CD4-positive, alpha-beta T cell treated with Interleukin-21 for 1 hour (primary cell): ENCODE measurements at regions not wholly inside any gene's neighbourhood (a gene's known extent, or its start where the extent isn't known, plus 50 kb on each side); places are given as distances from the start of the nearest gene placed in this dataset.

Experiments
- DNase-seq: peaks from one replicate; pipeline ENCODE4 v3.0.0-alpha.2; 2020

DNA sequence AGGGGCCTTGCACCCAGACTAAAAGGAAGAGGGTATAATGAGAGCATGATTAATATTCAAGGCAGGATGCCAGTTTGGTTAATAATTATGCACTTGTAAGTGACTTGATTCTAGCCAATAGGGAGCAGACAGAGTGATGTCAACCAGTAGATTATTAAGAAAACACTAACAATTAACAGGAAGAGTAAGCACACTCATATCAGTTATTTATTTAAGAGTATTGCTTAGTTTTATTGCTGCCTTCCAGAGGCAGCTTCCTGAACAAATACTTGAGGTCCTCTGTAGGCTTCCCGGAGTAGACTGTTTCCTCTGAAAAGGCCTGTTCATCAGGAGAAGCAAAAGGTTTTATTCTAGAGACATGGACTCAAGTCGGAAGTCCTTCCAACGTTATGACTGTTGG lies 129.1 kb upstream of the AFF2 start:
- no peak for DNase-seq

DNA sequence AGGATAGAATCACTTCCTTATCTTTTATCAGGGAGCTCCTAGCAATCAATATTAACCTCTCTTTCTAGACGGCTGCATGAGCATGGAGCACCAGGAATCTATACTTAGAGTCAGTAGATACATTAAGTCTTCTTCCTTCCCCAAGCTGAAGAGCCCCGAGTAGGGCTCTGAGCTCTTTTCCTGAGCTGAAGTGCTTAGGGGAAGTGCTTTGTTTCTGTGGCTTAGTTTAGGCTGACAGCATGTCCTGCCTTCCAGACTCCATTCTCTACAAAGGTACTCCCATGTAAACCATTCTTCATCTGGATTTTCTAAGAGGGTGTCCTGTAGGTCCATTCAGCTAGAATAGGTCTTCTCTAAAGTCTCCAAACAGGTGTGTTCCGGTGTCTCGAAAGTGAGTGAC lies 127.5 kb upstream of the AFF2 start:
- DNase-seq = no peak

GRCh38 chrX:148376342-148376741 lies 124.1 kb upstream of the AFF2 start:
- DNase-seq = no peak

DNA sequence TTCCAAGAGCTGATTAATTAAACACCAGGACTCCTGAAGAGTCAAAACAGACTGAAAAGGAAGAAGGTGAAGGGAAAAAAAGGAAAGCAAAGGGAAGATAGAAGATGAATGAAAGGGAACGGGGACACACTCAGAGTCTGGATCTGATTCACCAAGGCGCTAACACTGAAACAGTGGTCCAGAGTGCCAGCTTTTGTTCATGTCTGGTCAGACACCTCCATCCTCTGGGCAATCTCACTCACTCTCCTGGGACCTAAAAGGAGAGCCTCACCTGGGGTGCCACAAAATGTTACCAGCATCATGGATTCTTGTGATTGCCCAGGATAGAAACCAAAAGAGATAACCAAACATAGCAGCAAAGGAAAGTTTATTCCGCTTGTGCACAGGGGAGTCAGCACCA lies 120.3 kb upstream of the AFF2 start:
- DNase-seq = no peak

GRCh38 chrX:148380650-148381561 lies 119.5 kb upstream of the AFF2 start:
- peak; percentile 67 for DNase-seq

GRCh38 chrX:148381603-148382002 lies 118.8 kb upstream of the AFF2 start:
- DNase-seq = peak; percentile 22

DNA sequence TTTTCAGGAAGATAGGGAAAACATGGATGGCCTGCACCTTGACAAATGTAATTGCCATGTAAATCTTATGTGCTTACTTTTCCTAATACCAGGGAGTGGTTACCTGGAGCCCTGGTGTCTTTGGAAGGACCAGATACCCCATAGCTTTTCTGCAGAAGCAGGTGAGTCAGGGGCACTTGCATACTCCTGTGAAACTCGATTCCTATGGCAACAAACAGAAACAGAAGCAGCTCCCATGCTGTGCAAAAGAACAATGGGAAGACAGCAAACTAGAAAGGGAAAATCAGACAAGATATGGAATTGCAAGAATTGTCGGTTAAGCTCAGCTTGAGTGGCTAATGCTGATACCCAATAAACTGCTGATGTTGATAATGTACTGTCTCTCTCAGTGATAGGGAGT lies 117.4 kb upstream of the AFF2 start:
- DNase-seq = no peak

DNA sequence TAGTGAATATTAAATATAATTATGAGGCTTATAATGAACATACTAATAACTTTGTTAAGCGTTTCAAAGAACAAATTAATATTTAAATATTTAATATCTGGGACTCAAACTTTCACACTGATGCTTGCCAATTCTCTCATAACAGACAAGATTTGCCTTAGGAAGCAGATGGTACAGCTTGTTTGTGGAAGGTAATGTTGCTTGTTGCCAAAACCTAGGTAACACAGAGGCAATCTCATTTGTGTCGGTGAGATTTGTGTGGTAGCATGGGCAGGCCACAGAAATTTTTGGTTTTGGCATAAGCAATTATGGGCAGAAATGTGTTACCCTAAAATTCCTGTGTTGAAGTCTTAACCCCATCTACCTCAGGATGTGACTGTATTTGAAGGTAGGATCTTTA lies 114.9 kb upstream of the AFF2 start:
- no peak for DNase-seq

GRCh38 chrX:148389629-148390028 lies 110.8 kb upstream of the AFF2 start:
- no peak for DNase-seq

- no peak for DNase-seq
These were observed 88.4 kb upstream of the AFF2 start for GRCh38 chrX:148412006-148412405.

DNA sequence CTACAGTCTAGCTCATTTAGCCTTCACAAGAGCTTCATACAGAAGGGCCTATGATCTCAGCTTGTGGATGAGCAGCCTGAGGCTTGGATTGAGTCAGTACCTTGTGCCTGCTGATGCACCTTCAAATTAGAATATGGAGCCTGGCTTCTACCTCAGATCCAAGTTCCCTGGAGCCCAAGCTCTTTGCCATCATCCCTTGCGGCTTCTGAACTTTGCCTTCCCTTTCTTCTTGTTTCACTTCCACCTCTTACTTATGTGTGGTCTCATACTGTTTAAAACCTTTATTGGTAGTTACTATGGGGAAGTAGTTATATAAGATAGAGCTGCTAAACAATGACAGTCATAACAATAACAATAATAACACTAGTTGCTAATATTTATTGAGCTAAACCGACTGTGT lies 84.3 kb upstream of the AFF2 start:
- no peak for DNase-seq

DNA sequence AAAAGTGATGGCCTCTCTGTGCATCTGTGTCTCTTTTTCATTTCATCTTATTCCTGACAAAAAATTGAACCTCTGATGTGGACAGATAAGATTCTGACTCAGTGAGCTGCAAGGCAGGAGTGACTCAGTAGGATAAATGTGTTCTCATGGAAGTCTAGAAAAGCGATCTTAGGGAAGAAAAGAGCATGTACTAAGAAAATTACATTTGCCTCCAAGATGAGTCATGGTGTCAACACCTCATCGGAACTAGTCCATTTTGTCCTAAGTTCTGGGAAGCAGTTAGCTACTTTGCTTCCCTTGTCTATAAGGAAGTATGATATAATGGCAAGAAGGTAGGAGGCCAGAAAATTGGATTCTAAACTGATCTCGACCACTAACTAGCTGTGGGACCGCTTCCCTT lies 83.5 kb upstream of the AFF2 start:
- DNase-seq = no peak

DNA sequence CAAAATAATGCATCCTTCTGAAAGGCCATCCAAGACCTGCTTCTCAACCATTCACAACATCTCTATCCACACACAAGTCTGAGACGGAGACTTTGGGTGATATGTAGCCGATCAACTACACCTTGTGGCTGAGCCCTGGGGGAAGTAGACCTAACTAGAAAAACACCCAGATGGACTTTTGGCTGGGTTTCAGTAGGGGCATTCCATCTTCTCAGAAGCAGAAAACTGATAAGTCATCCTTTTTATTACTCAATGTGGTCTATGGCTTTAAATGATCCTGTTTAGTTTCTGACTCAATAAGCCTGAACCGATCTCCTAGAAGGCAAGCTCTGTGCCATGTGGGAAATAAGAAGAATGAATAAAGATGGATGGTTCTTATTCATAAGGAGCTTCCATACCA lies 82.5 kb upstream of the AFF2 start:
- no peak for DNase-seq

DNA sequence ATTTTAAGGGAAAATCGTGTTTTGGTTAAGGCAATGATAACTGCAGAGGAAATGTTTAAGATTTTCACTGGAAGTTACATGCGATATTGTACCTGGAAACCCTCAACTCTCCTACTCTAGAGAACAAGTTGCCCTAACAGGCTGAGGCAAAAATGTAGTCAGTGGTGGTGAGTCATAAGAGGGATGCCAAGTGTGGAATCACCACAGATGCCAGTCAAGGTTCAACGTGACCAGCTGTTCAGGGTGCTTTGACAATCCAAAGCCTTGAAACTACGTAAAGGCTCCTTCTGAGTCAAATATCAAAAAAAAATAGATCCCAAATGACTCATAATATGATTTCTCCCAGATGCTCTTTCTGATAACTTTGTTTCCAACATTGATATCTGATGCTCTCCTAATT lies 77.9 kb upstream of the AFF2 start:
- no peak for DNase-seq

DNA sequence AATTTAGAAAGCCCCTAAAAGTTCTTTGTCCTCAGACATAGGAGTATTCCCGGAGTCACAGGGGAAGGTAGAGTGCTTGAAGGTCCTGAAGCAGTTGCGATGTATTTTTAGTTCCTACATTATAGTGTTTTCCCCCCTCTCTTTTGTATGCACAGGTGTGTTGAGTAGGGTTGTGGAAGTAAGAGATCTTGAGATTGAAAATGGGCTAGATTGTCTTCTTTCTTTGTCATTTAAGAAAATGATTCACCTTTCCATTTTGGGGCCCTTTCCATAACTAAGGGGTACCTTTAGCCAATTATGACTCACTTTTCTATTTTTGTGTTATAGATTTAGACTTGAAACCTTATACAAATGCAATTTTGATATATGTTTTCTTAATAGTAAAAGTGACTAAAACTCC lies 75.8 kb upstream of the AFF2 start:
- DNase-seq = no peak

- no peak for DNase-seq
These were observed 74.0 kb upstream of the AFF2 start for GRCh38 chrX:148426467-148426866.

DNA sequence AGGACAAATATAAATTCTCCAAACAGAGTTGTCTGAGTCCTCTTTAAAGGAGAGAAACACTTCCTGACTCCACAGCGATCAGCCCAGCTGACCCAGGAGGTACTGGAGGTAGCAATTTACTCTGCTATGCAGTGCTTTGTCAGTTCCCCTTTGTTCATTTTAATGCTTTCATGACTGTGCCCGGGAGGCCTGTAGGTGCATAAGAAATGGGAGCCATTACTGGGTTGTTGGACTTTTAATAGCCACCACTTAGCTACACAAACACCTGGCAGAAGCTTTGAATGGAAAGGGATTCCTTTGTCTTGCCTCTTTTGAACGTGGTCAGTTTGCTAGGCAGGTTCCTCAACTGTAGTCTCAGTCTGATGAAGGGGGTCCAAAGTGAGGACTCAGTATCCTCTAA lies 59.0 kb upstream of the AFF2 start:
- DNase-seq = no peak

DNA sequence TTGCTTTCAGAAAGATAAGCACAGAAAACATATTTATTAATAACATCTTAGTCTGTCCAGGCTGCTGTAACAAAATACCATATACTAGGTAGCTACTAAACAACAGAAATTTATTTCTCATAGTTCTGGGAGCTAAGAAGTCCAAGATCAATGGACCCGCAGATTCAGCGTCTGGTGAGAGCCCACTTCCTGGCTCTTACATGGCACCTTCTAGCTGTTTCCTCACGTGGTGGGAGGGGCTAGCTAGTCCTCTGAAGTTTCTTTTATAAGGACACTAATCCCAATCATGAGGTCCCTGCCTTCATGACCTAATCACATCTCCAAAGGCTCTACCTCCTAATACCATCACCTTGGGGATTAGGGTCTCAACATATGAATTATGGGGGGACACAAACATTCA lies 57.2 kb upstream of the AFF2 start:
- DNase-seq = no peak

- no peak for DNase-seq
These were observed 51.7 kb upstream of the AFF2 start for GRCh38 chrX:148448686-148449085.
